Stimulated activated CD4-positive, alpha-beta T cell treated with anti-CD3 and anti-CD28 coated beads, Interleukin-15, amount 100 ng/mL, for 48 hours (primary cell): ENCODE measurements at regions not wholly inside any gene's neighbourhood (a gene's known extent, or its start where the extent isn't known, plus 50 kb on each side); places are given as distances from the start of the nearest gene placed in this dataset.

ENCODE experiments used
- DNase-seq, 2 donors: peaks; one replicate each; pipeline ENCODE4 v3.0.0-alpha.2; 2020; ENCODE audit warnings: low read depth in 2 of 2

GRCh38 chr22:49640366-49641095 is 187.1 kb downstream of the BRD1 start:
- DNase-seq = no peak

- DNase-seq = no peak
These were observed 187.7 kb downstream of the BRD1 start for GRCh38 chr22:49639956-49640355.

- DNase-seq = no peak
These were observed 188.9 kb downstream of the BRD1 start for GRCh38 chr22:49638788-49639187.

GRCh38 chr22:49638001-49638400 is 189.7 kb downstream of the BRD1 start:
- no peak for DNase-seq

- no peak for DNase-seq
These were observed 190.4 kb downstream of the BRD1 start for GRCh38 chr22:49637255-49637760.

GRCh38 chr22:49636649-49637048 is 191.0 kb downstream of the BRD1 start:
- DNase-seq = no peak

GRCh38 chr22:49636214-49636613 is 191.5 kb downstream of the BRD1 start:
- DNase-seq = no peak

GRCh38 chr22:49634006-49634772 is 193.5 kb downstream of the BRD1 start:
- DNase-seq = no peak

- DNase-seq = no peak
These were observed 194.7 kb downstream of the BRD1 start for GRCh38 chr22:49633010-49633324.

GRCh38 chr22:49632199-49633009 is 195.3 kb downstream of the BRD1 start:
- peak in 1 of 2 donors; percentile 4 for DNase-seq

GRCh38 chr22:49630448-49630946 is 197.2 kb downstream of the BRD1 start:
- DNase-seq = no peak

- no peak for DNase-seq
These were observed 197.9 kb downstream of the BRD1 start for GRCh38 chr22:49629586-49630447.

GRCh38 chr22:49629261-49629570 is 198.5 kb downstream of the BRD1 start:
- DNase-seq = no peak

- DNase-seq = no peak
These were observed 199.0 kb downstream of the BRD1 start for GRCh38 chr22:49628391-49629260.

- DNase-seq = no peak
These were observed 200.2 kb downstream of the BRD1 start for GRCh38 chr22:49627217-49628181.

- no peak for DNase-seq
These were observed 201.1 kb downstream of the BRD1 start for GRCh38 chr22:49626361-49627216.

GRCh38 chr22:49624421-49625177 is 203.1 kb downstream of the BRD1 start:
- no peak for DNase-seq
